CD4-positive, alpha-beta T cell treated with Interleukin-15 for 1 hour (primary cell): ENCODE measurements at regions not wholly inside any gene's neighbourhood (a gene's known extent, or its start where the extent isn't known, plus 50 kb on each side); places are given as distances from the start of the nearest gene placed in this dataset.

ENCODE experiments used
- DNase-seq: peaks from one replicate; pipeline ENCODE4 v3.0.0-alpha.2; 2020

GRCh38 chr2:196249860-196250259, 78.5 kb upstream of the STK17B start:
- DNase-seq, result no peak

GRCh38 chr2:196251132-196251531, 79.8 kb upstream of the STK17B start:
- DNase-seq, result no peak

GRCh38 chr2:196252408-196253115, 81.2 kb upstream of the STK17B start:
- no peak for DNase-seq

- no peak for DNase-seq
These were observed 81.7 kb upstream of the STK17B start for GRCh38 chr2:196253116-196253480.

DNA sequence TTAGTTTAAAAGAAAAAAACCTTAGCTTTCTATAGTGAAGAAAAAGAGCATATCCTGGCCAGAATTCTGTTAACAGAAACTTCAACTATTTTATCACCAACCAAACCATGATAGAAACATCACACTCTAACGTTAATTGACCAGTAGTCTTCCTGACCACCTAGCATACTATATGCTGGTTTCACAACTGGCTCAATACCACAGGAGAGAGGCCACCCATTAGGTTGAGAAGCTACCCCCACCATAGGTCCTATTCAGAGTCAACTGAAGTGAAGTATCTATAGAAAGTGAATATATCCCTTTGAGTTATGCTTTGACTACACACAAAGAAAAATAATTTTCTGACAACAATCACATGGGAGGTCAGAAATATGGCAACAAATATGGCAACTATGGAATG, 85.2 kb upstream of the STK17B start:
- no peak for DNase-seq

GRCh38 chr2:196257086-196257485, 85.7 kb upstream of the STK17B start:
- DNase-seq, result no peak

DNA sequence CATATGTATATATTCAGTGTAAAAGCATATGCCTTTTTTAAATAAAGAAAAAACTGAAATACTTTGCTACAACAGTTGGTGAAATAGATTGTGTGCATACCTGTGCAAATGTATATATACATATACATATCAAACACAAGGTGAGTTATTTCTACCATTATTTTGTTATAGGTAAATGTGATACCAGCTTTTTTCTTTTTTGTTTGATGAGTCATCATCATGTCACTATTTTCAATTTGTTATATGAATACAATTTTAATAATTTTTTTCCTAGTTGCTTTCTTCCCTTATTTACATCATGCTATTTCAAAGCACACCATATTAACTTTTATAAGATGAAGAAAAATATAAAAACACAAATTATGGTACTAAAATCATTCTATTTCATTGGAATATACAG, 87.0 kb upstream of the STK17B start:
- no peak for DNase-seq

DNA sequence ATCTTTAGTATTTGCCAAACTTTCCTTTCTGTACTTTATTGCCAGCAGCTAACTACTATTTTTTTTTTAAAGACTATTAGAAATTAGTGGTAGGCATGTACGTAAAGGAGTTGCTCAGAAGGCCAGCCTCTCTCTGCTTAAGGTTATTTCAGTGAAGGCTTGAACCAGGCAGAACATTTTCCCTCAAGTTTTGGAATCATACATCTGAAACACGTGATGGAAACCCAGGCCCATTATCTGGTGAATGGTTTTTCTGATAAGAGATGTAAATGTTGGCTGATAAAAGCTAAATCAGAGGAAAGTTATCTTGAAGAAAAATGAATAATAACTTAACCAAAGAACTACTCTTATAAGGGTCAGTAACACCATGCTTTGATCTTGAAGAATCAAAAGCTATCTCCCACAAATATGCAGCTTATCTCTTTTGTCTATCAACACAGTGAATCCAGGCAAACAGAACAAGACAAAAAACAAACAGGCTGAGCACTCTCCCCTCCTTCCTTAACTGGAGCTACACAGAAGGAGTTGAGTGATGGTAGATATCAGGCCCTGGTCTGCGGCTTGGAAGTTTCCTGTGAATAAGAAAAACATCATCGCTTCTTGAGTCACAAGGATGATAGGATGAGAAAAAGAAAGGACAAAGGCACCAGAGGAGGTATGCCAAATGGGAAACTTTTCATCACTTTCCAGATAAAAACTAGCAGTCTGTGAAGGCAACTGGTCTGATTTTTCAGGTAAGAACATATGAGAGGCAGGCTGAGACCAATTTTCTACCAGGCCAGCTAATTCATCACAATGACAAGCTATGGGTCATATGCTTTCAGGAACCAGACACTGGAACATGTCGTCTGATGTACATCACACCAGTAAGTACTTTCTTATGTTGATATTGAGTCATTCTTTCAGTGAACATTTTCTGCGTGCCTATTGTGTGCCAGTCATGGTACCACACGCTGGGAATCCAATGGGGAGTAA, 88.4 kb upstream of the STK17B start:
- peak; percentile 26 for DNase-seq

GRCh38 chr2:196260546-196260945, 89.2 kb upstream of the STK17B start:
- peak; percentile 39 for DNase-seq

DNA sequence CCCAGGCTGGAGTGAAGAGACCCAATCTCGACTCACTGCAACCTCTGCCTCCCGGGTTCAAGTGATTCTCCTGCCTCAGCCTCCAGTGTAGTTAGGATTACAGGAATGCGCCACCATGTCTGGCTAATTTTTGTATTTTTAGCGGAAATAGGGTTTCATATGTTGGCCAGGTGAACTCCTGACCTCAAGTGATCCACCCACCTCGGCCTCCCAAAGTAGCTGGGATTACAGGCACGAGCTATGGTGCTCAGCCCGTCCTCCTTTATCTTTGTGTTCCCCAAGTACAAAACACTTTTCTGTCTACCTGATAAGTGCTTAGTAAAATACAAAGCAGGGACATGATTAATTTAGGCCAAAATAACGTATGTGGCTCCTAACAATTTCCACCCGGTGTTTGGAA, 91.2 kb upstream of the STK17B start:
- no peak for DNase-seq

- peak; percentile 66 for DNase-seq
These were observed 91.9 kb upstream of the STK17B start for GRCh38 chr2:196263181-196263747.

DNA sequence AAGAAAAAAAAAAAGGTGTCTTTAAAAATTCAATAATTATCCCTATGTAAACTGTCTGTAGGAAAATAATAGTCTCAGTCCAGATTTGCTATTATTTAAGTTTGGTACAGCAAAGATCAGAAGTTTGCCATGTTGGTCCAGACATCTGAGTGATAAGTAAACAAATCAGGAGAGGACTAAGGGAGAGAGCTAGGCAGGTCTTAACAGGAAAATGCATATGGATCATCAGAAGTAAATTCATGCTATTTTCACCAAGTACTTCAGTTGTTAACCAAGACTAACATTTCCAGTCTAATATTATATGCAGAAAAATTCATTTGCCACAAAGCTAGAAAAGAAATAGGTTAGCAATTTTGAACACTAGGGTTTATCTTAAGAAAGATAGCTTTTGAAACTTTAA, 95.0 kb upstream of the STK17B start:
- no peak for DNase-seq

DNA sequence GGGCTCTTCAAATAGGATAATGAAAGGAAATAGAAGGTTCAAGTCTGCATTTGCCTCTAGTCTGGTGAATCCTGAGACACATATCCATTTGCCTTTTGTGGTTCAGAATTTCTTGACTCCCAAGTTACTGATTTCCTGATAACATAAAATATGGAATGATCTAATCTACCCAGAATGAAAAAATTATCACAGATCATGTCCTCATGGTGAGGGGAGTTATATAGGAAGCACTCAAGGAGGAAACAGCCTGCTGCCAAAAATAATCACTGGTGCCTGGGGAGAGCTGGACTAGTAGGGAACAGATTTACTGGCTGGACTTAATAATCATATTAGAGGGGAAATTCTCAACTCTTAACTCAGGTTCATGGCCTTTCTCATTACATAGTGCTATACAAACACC, 95.5 kb upstream of the STK17B start:
- no peak for DNase-seq

DNA sequence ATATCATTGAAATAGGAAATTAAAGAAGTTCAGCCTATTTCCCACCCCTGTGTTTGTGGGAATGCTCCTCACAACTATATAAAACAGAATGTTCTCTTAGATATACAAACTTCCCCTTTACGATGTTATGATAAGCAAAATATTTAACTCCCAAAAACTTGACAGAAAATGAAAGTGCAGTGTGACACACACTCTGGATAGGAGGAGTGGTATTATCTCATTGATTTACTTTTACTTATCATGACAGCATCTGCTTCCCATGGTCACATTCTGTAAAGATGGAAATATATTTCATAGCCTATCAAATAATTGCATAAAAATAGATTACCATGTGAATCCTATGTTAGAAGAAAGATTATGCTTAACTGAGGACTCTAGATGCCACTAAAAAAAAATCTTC, 96.6 kb upstream of the STK17B start:
- no peak for DNase-seq

DNA sequence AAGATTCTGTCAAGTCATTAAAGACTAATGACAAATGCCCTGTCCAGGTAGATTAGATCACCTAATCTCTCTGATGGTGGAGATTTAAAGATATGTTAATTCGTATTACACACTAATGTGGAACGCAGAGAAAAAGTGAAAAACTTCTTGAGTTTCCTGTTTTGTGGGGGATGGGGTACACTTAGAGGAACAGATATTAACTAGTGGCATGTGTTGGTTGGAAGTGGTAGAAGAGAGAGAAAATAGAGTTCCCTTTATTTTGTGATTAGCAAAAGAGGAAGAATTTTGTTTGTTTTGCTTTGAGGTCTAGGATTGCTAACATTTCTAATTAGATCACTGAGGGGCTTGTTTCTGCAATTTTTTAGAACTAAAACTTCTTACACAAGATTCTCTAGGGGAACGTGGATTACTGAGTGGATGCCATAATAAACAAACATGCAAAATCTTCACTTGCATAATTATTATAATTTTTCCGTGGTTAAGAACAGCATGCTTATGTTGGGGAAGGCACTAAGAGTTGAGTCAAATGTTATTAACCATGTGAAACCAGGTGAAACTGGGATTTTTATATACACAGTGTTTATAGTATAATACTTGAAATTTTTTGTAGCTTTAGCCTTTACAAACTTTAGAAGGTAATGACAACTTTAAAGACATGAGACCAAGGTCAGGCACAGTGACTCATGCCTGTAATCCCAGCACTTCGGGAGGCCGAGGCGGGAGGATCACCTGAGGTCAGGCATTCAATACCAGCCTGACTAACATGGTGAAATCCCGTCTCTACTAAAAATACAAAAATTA, 97.4 kb upstream of the STK17B start:
- no peak for DNase-seq

GRCh38 chr2:196271795-196272194, 100.4 kb upstream of the STK17B start:
- DNase-seq, result no peak

DNA sequence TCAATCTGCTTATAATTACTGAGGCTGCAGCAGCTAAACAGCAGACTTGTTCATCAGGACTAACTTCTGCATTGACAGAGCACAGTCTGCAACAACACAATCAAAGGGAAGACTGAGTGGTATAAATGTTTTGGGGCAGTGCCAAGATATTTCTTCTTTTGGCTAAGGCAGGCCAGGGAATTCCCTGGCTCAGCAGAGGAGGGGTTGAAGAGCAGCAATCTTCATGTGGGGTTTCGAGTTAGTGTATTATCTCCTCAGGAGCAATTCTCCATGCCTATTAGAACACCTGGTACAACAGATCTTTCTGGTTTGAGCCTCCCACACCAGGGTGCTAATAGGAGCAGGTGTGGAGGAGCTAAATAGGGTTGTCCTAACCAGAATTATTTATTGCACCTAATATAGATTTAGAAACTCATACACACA, 103.0 kb upstream of the STK17B start:
- DNase-seq, result peak; percentile 33

GRCh38 chr2:196275646-196276352, 104.4 kb upstream of the STK17B start:
- DNase-seq, result no peak

DNA sequence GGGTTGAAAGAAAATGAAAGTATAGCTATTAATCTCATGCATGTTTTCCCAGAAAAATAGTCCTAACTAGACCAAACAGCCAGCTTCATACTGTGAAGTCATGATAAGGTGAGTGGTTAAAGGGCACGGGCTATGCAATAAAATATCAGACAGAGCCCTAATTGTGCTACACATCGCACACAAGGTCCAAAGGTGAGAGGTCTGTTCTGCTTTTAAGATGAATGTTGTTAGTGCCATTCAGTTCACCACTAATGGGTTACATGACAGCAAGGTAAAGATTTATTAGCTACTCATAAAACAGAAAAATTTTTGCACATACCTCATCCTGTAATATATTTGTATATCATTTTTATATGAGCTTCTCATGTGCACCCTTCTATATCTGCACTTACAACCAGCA, 105.0 kb upstream of the STK17B start:
- no peak for DNase-seq

DNA sequence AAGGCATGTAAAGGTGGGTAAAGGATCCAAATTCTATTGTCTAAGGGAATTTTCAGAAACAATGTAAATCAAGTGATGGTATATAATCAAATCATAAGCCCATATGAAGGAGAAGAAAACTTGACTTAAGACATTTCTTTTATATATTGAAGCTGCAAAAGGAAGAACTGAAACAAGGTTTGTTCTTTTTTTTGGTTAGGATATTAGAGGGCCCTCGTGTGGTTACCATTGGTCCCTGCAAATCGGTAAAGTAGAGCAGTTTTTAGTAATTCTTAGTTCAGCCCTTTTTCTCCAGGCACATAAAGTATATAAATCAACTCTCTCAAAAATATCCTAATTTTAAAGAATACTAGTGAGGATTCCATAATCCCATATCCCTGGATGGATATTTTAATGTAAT, 105.6 kb upstream of the STK17B start:
- DNase-seq, result peak; percentile 41

GRCh38 chr2:196278491-196278911, 107.1 kb upstream of the STK17B start:
- no peak for DNase-seq

GRCh38 chr2:196279541-196279940, 108.2 kb upstream of the STK17B start:
- no peak for DNase-seq
